ENCODE measurements at regions not wholly inside any gene's neighbourhood (a gene's known extent, or its start where the extent isn't known, plus 50 kb on each side); places are given as distances from the start of the nearest gene placed in this dataset.

GRCh38 chr2:120547662-120548061 lies 188.0 kb upstream of the GLI2 start:
- TF ChIP-seq POLR2A (IDR thresholded peaks at IDR 0.05) = no peak
- TF ChIP-seq CTCF (IDR thresholded peaks at IDR 0.05) = no peak

Measured in vagina (tissue), 2 donors.